PC-3 (cell line): ENCODE measurements at regions not wholly inside any gene's neighbourhood (a gene's known extent, or its start where the extent isn't known, plus 50 kb on each side); places are given as distances from the start of the nearest gene placed in this dataset.

Experiments used
- CTCF ChIP-seq: fragments of 300-600 bp; sonication (generic); conservative IDR thresholded peaks from 2 replicates; pipeline ENCODE4 v1.5.1; 2017; ENCODE audit warnings: antibody characterized with exemption, low read depth, mild to moderate bottlenecking, low read length
- EZH2 ChIP-seq: fragments of 300-600 bp; sonication (generic); IDR thresholded peaks from one replicate; pipeline ENCODE4 v1.6.1; 2017; ENCODE audit warnings: antibody characterized with exemption, mild to moderate bottlenecking, low read length; ENCODE audit not compliant: unreplicated experiment

- TF ChIP-seq CTCF (no peak), EZH2 (no peak)
Observed at GRCh38 chr1:80778094-80778840, 1022.5 kb upstream of the ADGRL2 start.
